ENCODE measurements at regions not wholly inside any gene's neighbourhood (a gene's known extent, or its start where the extent isn't known, plus 50 kb on each side); places are given as distances from the start of the nearest gene placed in this dataset.

GRCh38 chr15:53223815-53224214 is 433.7 kb upstream of the ONECUT1 start:
- Histone ChIP-seq H3K79me2 (no peaks in the 10 kb centered on the region), H3K4me2 (no peak overlapping the region), H3K4me3 (no peak overlapping the region), H3K9me2 (replicated peaks; ENCODE audit: insufficient read depth) (no peaks in the 10 kb centered on the region), H3K4me1 (ENCODE audit: insufficient read depth) (no peaks in the 10 kb centered on the region), H3K27ac (no peak overlapping the region), H3K9me3 (ENCODE audit: low read depth) (no peaks in the 10 kb centered on the region), H2AFZ (no peak overlapping the region), H3K36me3 (replicated peaks; ENCODE audit: insufficient read depth, low read depth) (no peaks in the 10 kb centered on the region), H3K27me3 (no peaks in the 10 kb centered on the region), H4K20me1 (ENCODE audit: insufficient read depth, poor library complexity, severe bottlenecking) (no peaks in the 10 kb centered on the region)
- WGBS (ENCODE audit: low lambda C conversion rate, missing lambda C conversion rate): 85% methylated on average over 1 of the region's 1 CpG
- DNase-seq (ENCODE audit: low spot score): no peak
- no peak for TF ChIP-seq CTCF (IDR thresholded peaks at IDR 0.05; ENCODE audit: poor library complexity)
- TF ChIP-seq EZH2 (IDR thresholded peaks at IDR 0.05; ENCODE audit: borderline replicate concordance): no peak
- TF ChIP-seq EZH2phosphoT487 (IDR thresholded peaks at IDR 0.05; ENCODE audit: low read depth, severe bottlenecking, unreplicated experiment): no peak

- Histone ChIP-seq H3K27ac (no peak overlapping the region), H2AFZ (no peak overlapping the region), H3K79me2 (no peaks in the 10 kb centered on the region), H3K4me1 (ENCODE audit: insufficient read depth) (no peaks in the 10 kb centered on the region), H3K9me2 (replicated peaks; ENCODE audit: insufficient read depth) (no peaks in the 10 kb centered on the region), H3K4me2 (no peak overlapping the region), H3K4me3 (no peak overlapping the region), H4K20me1 (ENCODE audit: insufficient read depth, poor library complexity, severe bottlenecking) (no peaks in the 10 kb centered on the region), H3K27me3 (no peaks in the 10 kb centered on the region), H3K36me3 (replicated peaks; ENCODE audit: insufficient read depth, low read depth) (no peaks in the 10 kb centered on the region), H3K9me3 (ENCODE audit: low read depth) (no peaks in the 10 kb centered on the region)
- 82% methylated on average over 7 of the region's 7 CpGs for WGBS (ENCODE audit: low lambda C conversion rate, missing lambda C conversion rate)
- TF ChIP-seq EZH2 (IDR thresholded peaks at IDR 0.05; ENCODE audit: borderline replicate concordance) (no peak), CTCF (IDR thresholded peaks at IDR 0.05; ENCODE audit: poor library complexity) (no peak), EZH2phosphoT487 (IDR thresholded peaks at IDR 0.05; ENCODE audit: low read depth, severe bottlenecking, unreplicated experiment) (no peak)
- DNase-seq (ENCODE audit: low spot score): no peak
Measured at GRCh38 chr15:53218666-53219580, 428.8 kb upstream of the ONECUT1 start.

- no peaks in the 10 kb centered on the region for H3K79me2 ChIP-seq
- no peaks in the 10 kb centered on the region for H4K20me1 ChIP-seq (ENCODE audit: insufficient read depth, poor library complexity, severe bottlenecking)
- no peak overlapping the region for H2AFZ ChIP-seq
- no peak overlapping the region for H3K4me3 ChIP-seq
- H3K27me3 ChIP-seq: no peaks in the 10 kb centered on the region
- WGBS (ENCODE audit: low lambda C conversion rate, missing lambda C conversion rate): 78% methylated on average over 3 of the region's 3 CpGs
- no peaks in the 10 kb centered on the region for H3K4me1 ChIP-seq (ENCODE audit: insufficient read depth)
- TF ChIP-seq EZH2 (IDR thresholded peaks at IDR 0.05; ENCODE audit: borderline replicate concordance): no peak
- no peak for TF ChIP-seq CTCF (IDR thresholded peaks at IDR 0.05; ENCODE audit: poor library complexity)
- H3K9me2 ChIP-seq (replicated peaks; ENCODE audit: insufficient read depth): no peaks in the 10 kb centered on the region
- DNase-seq (ENCODE audit: low spot score): no peak
- H3K9me3 ChIP-seq (ENCODE audit: low read depth): no peaks in the 10 kb centered on the region
- H3K27ac ChIP-seq: no peak overlapping the region
- H3K36me3 ChIP-seq (replicated peaks; ENCODE audit: insufficient read depth, low read depth): no peaks in the 10 kb centered on the region
- no peak overlapping the region for H3K4me2 ChIP-seq
Measured at GRCh38 chr15:53216036-53216435, 425.9 kb upstream of the ONECUT1 start.
